Erythroblast (primary cell): ENCODE measurements at regions not wholly inside any gene's neighbourhood (a gene's known extent, or its start where the extent isn't known, plus 50 kb on each side); places are given as distances from the start of the nearest gene placed in this dataset.

Source experiments
- GATA1 ChIP-seq: IDR thresholded peaks from 2 replicates; pipeline ENCODE4 v1.6.1; 2011; ENCODE audit warnings: low read depth, mild to moderate bottlenecking, control low read depth, low read length, moderate library complexity
- POLR2A ChIP-seq: IDR thresholded peaks from 2 replicates; pipeline ENCODE4 v1.6.1; 2011; ENCODE audit warnings: mild to moderate bottlenecking, low read length

GRCh38 chrX:80216086-80216485, 201.5 kb downstream of the TBX22 start:
- TF ChIP-seq POLR2A = no peak
- no peak for TF ChIP-seq GATA1
